ENCODE measurements at regions not wholly inside any gene's neighbourhood (a gene's known extent, or its start where the extent isn't known, plus 50 kb on each side); places are given as distances from the start of the nearest gene placed in this dataset.

GRCh38 chr1:95548211-95548610 lies 314.2 kb downstream of the RWDD3 start:
- FAIRE-seq (no peak), DNase-seq (ENCODE audit: low read depth, low spot score) (no peak)
- CTCF ChIA-PET = no interaction called here
- intact Hi-C loops (cut with micrococcal nuclease) = no loop called here
- no peak overlapping the region for H3K4me3 ChIP-seq (replicated peaks in 1 of 3; ENCODE audit: insufficient read depth in 1 of 3, low read depth in 1 of 3, low read length in 3 of 3)
- TF ChIP-seq POLR2AphosphoS5 (IDR thresholded peaks at IDR 0.05; ENCODE audit: insufficient read depth, low read depth, low read length) (no peak), JUN (IDR thresholded peaks at IDR 0.05; ENCODE audit: borderline replicate concordance, insufficient read depth, insufficient read length, low read depth) (no peak), POLR2A (IDR thresholded peaks at IDR 0.05; ENCODE audit: low read depth, low read length) (no peak), EZH2 (IDR thresholded peaks at IDR 0.05; ENCODE audit: borderline replicate concordance, low read depth, low read length, severe bottlenecking) (no peak), MAX (IDR thresholded peaks at IDR 0.05; ENCODE audit: insufficient read depth, insufficient read length) (no peak), CTCF (IDR thresholded peaks at IDR 0.05; ENCODE audit: extremely low read depth in 1 of 2, insufficient read depth in 1 of 2, low read depth in 1 of 2, low read length in 2 of 2) (no peak), FOS (IDR thresholded peaks at IDR 0.05; ENCODE audit: borderline replicate concordance, insufficient read depth, low read length) (no peak), MYC (IDR thresholded peaks at IDR 0.05; ENCODE audit: low read depth, low read length) (no peak), GATA2 (IDR thresholded peaks at IDR 0.05; ENCODE audit: insufficient read depth, insufficient read length, low read depth, low read length) (no peak)
- H3K79me2 ChIP-seq (ENCODE audit: control insufficient read depth, insufficient read depth, low read length) = no peaks in the 10 kb centered on the region
- no peak overlapping the region for H2AFZ ChIP-seq (ENCODE audit: low read depth, low read length)
- no peaks in the 10 kb centered on the region for H4K20me1 ChIP-seq (replicated peaks; ENCODE audit: control insufficient read depth, extremely low read depth, insufficient read depth, low read length)
- no peak overlapping the region for H3K4me2 ChIP-seq (ENCODE audit: insufficient read depth, low read length)
- H3K9me3 ChIP-seq (replicated peaks; ENCODE audit: control insufficient read depth, insufficient read depth, low read length) = no peaks in the 10 kb centered on the region
- no peaks in the 10 kb centered on the region for H3K36me3 ChIP-seq (ENCODE audit: control insufficient read depth in 2 of 2, extremely low read depth in 1 of 2, insufficient read depth in 2 of 2, low read length in 2 of 2)
- no peaks in the 10 kb centered on the region for H3K27me3 ChIP-seq (ENCODE audit: control insufficient read depth in 2 of 2, insufficient read depth in 2 of 2, low read length in 2 of 2)
- no peak overlapping the region for H3K27ac ChIP-seq (ENCODE audit: insufficient read depth, low read depth, low read length)
- H3K9me1 ChIP-seq (replicated peaks; ENCODE audit: control insufficient read depth, extremely low read depth, insufficient read depth, low read length) = no peaks in the 10 kb centered on the region
- no peak overlapping the region for H3K9ac ChIP-seq (replicated peaks; ENCODE audit: extremely low read depth, insufficient read depth, low read length)
- dilution Hi-C loops (cut with MboI; ENCODE audit: extremely low pct_ligation_motif_present, low sequenced_read_pairs) = no loop called here
- POLR2A ChIA-PET = no interaction called here
- no TSS peak for BruUV-seq (replicated peaks)
- H3K4me1 ChIP-seq (ENCODE audit: control insufficient read depth, extremely low read depth, insufficient read depth, low read length) = no peaks in the 10 kb centered on the region

Data from endothelial cell of umbilical vein (primary cell).